Endothelial cell of hepatic sinusoid (primary cell): ENCODE measurements at regions not wholly inside any gene's neighbourhood (a gene's known extent, or its start where the extent isn't known, plus 50 kb on each side); places are given as distances from the start of the nearest gene placed in this dataset.

ENCODE experiments used
- in situ Hi-C: cut with HindIII; loops from 2 replicates; pipeline ENCODE4 v1.10.0; 2017; ENCODE audit warnings: low sequenced_read_pairs

DNA sequence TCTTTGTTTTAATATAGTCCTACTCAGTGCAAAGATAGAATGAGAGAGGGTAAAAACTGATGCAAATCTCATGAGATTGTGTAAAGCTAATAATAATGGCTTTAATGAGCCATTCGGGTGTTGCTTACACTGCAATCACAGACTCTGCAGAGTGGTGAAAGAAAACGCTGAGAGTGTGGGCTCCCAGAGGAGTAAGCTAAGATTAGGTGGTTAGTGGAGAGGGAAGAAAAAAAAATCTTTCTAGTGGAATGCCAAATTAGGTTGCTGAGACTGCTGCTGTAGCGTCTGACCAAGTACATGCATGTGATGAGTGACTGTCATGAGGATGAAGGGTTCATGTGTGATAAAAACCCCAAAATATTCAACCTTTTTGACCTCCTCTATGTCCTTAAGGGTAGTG is 645.9 kb upstream of the ADGRL4 start:
- in situ Hi-C loops: no loop called here

DNA sequence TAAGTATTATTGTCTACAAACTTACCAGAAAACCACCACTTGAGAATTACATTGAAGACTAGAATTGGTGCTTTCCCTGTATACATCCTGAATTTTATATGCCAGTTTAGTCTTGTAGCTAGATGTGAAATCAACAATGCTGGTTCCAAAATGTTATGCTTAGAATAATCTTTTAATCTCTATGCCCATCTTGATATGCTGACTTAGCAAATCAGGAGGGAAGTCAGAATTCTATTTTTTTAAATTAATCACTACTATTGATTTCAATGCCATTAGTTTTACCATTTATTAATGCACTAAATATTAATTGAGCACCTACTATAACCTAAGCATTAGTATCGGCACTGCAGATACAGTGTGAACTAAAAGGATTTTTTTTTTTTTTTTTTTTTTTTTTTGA is 641.6 kb upstream of the ADGRL4 start:
- in situ Hi-C loops: no loop called here

DNA sequence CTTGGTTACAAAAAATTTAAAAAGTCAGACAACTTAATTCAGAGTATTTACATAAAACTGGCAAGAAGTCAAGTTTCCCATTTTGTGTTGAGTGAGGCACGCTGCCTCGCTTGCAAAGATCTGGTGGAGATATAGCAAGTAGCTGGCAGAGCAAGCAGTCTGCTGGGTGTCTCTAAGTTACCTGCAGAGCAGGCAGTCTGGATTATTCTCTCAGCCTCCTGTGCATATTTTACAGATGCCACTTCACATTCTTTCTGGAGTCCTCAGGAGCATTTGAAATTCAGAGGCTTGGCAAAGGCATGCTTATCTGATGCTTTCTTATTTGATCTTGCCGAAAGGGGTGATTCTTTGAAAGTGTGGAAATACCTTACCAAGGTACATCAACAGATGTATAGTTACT is 640.4 kb upstream of the ADGRL4 start:
- in situ Hi-C loops: no loop called here

DNA sequence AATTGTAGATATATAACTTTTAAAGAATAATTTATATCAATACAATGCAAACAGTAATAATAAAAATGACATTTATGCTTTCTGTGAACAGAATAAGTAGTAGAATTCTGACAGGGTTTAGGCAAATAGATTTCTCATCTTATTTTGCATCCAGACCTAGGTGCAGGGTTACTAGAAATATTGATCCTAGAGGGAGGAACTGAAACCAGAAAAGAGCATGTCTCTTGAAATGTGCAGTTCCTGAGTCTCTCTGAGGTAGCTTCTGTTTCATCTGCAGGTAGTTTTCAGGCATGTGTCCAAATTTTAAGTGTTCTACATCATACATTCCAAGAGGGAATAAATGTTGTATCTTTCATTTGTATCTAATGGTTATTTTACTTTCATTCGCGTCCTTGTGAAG is 631.9 kb upstream of the ADGRL4 start:
- in situ Hi-C loops: no loop called here

DNA sequence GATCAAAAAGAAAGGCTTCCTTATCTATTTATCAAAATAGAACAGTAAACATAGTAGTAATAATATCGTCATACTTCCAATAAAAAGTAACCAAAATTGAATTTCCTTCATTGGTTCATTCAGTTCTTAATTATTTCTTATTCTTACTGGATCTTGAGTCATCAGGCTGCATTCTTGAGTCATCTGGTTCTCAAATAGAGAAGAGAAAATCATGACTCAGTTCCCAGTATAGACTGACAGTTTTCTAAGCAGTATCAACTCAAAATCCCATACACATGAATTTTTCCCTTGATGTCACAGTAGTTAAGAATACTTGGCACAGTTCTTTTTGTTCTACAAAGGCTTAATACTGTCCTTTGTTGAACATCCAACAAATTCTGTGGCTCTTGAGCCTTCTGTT is 626.9 kb upstream of the ADGRL4 start:
- in situ Hi-C loops: no loop called here

DNA sequence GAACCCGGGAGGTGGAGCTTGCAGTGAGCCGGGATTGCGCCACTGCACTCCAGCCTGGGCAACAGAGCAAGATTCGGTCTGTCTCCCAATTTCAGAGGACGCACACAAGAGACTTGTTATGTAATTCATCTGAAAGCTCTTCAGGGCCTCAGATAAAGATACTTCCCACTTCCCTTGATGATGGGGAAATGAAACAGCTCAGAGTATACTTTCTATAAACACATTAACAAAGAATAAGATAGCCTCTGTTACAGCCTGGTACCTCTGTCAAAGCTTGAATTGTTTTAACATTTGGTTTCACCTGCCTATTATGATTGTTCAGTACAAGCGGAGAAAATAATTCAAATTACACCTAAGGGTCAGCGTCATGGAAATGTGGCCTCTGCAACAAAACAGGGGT is 622.9 kb upstream of the ADGRL4 start:
- in situ Hi-C loops: no loop called here

DNA sequence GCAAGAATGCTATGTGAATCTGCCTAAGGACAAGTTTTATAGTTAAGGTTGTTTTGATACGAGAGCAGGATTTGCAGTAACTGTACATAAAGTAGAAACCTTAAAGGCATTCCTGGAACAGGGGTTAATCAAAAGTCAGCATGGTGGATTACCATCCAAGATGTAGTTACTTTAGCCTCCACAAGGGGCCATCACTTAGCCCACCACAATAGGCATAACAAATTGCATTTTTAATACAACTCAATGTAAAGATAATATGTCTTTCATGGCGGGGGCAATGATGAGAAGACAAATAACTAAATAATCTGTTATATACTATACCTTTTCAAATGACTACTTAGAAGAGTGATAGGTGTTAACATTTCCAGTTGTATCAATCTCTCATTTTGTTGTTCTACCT is 611.2 kb upstream of the ADGRL4 start:
- in situ Hi-C loops: no loop called here

DNA sequence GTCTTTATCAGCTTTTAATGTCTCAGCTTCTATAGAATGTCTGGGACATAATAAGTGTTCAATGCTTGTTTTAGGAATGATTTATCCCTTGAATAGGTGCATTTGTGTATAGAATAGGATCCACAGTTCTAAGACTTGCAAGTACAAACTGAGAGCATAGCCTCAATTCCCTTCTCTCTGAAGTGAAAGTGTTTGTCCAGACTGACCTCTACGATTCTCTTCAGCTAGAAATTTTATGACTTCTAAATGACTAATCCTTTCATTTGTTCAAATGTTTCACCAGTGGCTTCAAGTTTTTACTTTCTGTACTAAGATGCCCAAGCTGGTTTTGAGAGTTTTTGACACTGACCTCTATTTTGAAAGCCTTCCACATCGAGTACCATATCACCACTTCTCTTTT is 608.2 kb upstream of the ADGRL4 start:
- in situ Hi-C loops: no loop called here

DNA sequence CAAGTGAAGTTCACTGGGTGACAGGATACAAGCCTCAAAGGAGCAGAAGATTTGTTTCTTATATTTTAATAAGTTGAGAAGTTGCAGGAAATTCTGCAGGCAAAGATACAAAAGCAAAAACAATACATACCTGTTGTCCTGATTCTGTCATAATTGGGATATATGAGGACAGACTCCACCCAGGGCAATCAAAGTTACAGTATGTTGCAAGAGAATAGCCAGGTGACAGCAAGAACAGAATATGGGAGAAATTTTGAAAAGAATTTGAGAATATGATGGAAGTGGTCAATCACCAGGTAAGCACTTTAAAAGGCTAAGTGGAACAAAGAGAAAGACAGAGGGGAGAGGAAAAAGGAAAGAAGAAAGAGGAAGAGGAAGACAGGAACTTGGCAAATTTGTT is 607.6 kb upstream of the ADGRL4 start:
- in situ Hi-C loops: no loop called here

DNA sequence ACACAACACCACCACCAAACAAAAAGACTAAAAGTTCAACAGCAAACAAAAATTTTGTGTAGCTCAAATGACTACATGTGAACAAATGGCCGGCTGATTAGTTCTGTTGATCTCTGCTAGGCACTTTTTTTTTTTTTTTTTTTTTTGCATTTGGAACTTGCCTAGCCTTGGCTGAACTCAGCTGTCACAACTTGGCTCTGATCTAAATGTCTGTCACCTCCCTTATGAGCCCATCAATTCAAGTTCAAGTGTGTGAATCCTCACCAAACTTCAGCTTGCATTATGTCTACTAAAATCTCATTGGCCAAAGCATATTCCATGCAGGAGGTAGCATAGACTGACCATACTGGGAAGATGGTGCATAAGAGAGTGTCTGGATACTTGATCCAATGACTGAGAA is 606.5 kb upstream of the ADGRL4 start:
- in situ Hi-C loops: no loop called here

DNA sequence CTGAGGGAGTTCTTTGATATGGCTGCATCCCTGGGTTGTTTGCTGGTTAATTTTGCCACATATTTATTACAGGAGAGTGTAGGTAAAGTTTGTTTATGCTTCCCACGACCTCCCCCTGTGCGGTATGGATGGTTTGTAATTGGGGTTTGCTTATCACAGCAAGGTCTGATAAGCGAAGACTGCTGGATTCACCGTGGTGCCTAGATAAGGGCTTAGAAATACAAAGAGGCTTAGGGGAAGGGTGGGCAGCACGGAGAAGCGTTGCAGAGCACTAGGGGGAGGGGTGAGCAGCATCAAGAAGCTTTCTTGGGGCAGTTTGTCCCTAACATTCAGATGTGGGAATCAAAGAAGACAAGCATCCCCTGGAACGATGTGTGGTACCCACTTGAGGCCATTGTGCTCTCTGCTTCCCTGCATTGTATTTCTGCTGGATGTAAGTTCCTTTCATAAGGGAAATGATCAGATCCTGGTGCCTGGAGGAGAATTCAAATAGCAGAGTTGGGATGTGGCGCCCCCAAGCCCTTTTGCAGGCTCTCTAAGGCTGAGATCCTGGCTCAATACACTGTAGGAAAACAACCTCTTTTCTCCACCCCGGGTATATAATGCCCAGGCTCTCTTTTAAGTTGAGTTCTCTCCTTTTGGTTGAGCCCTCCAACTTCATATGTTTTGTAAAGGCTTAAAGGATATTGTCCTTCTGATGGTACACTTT is 598.1 kb upstream of the ADGRL4 start:
- in situ Hi-C loops: loop anchor here (5.0 kb wide), 1 partner anchor 68 kb away; no protein-coding TSS in a partner anchor

DNA sequence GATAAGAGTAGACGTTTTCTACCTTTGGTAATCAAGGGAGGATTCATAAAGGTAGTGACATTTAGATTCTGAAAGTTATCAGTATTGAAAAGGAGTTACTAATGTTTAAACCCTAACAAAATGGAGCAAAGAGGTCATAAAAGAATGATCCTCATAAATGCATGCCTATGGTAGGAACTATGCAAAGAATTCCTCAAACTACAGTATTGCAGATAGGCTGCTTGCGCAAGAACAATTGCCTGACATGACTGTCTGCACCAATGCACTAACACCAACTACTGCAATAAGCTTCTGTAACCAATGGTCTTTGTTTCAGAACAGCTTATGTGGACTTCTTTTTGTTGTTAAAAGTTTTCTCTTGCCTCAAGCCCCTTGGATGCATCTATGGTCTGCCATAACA is 597.3 kb upstream of the ADGRL4 start:
- in situ Hi-C loops: loop anchor here (5.0 kb wide), 1 partner anchor 68 kb away; no protein-coding TSS in a partner anchor

DNA sequence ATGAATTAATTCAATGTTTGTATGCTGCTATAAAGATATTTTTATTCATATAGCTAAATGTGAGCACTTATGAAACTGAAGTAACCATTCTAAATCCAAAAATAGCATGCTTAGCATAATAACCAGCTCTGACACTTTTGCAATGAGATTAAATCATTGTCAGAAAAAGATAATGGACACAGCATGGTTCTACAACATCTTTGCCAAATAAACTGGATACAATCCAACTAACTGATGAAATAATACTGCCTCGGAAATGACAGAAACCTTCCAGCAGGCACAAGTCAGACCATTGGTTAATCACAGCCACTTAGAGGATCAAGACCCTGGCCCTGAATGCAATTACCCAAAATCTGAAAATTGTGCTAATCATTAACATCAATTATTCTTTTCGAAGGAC is 592.7 kb upstream of the ADGRL4 start:
- in situ Hi-C loops: no loop called here

DNA sequence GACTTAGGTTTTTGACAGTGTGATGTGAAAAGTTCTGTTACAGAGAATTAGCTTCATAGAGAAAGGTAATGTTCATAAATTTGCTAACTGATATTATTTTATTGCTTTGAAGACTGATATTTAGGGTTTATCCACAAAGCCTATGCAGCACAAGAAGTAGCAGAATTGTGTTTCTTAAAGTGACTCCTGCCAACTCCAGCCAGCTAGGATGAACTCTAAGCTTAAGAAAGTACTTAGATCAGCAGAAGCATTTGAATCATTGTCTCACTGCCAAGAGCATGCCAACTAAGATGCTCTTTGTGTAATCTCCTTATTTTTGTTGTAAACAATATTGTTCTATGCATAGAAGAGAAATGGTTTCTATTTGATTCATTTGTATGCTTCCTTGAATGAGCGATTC is 589.4 kb upstream of the ADGRL4 start:
- in situ Hi-C loops: no loop called here

DNA sequence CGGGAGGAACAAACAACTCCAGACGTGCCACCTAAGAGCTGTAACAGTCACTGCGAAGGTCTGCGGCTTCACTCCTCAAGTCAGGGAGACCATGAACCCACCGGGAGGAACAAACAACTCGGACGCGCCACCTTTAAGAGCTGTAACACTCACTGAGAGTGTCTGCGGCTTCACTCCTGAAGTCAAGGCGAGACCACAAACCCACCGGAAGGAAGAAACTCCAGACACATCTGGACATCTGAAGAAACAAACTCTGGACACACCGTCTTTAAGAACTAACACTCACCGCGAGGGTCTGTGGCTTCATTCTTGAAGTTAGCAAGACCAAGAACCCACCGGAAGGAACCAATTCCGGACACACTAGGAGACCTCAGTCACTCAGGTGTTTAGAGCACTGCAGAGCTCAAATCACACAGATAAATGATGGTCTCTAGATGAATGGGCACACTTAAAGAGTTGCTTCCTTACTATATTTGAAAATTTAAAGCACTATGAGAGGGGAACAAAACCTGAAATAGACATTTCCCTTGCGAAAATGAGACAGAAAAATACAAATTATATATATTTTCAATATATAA is 587.7 kb upstream of the ADGRL4 start:
- in situ Hi-C loops: no loop called here

DNA sequence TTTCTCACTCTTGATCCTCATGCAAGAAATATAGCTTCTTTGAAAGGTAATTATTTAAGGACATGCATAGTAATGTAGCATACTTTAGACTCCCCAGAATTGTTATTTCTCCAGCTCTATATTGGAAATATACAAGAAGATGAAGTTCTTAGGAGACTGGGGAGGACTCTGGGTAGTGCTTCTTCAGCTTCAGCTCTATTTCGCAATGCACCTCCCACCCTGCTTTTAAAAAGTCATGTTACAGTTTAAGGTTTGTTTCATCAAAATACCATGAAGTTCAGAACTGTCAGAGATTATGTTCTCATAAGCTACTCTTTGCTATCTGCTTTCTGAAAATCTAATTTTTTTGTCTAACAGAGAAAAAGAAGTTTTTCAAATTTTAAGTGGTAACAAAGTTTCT is 586.2 kb upstream of the ADGRL4 start:
- in situ Hi-C loops: no loop called here

DNA sequence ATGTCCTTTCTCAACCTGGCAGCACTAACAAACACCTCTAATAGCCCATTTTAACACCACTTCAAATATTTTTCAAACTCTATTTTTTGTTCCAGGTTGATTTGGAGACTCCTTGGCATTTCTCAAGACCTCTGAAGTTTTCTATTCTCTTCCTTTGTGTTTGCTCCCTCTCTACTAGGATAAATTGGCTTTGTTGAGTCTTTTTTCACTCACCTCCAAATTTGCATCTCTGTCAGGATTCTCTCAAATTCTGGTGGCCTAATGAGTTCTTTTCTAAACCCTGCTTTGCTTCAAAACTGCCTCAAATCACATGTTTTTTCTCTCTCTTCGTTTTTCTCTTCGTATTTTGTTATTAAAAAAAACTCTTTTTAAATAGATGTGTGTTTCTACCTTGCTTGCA is 582.2 kb upstream of the ADGRL4 start:
- in situ Hi-C loops: no loop called here

DNA sequence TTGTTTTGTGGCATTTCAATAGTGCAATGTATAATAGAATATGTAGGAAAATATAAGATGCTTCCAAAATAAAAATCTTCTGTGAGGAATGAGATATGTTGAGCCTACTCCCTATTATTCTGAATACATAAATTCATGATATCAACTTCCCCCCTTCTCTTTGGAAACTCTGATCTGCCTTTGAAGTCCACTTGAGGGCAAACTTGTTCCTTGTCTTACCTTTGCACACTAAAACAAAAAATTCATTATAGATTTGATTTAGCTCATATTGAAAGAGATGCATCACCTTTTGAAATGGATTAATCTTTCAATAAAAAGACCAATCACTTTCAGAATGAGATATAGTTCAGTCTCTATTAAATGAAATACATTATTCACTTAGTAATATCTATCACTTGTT is 580.7 kb upstream of the ADGRL4 start:
- in situ Hi-C loops: no loop called here

DNA sequence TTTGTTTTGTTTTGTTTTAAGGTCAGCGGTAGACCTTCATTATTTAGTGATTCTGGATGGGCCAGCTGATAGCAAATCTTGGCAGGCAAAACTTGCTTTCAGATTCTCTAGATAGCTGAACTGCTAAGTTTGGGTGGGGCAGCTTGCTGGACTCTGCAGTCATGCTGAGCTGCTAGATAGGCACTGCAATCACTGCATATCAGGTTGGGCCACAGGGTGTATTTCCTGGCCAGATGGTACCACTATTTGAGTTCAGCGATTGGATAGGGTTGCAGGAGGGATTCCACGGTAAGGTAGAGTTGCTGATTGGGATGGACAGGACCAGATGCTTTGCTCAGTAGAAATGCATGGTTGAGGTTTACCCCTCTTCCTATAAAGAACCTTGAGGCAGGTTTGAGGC is 579.3 kb upstream of the ADGRL4 start:
- in situ Hi-C loops: no loop called here

DNA sequence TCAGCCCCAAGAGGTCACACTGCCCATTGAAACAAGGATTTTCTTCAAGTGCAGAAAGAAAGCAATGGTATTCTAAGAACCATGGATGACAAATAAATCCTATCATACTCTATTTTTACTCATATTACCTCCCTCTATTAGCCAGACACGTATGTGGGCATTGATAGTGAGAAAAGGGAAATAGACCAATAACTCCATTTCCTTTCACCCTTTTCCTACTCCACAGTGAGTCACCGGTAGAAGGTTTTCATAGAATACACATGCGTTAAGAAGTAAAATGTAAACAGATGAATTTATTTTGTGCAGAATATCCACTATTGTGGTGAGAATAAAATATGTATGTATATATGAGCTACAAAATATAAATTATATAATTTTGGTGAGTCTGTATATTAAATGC is 568.9 kb upstream of the ADGRL4 start:
- in situ Hi-C loops: no loop called here

DNA sequence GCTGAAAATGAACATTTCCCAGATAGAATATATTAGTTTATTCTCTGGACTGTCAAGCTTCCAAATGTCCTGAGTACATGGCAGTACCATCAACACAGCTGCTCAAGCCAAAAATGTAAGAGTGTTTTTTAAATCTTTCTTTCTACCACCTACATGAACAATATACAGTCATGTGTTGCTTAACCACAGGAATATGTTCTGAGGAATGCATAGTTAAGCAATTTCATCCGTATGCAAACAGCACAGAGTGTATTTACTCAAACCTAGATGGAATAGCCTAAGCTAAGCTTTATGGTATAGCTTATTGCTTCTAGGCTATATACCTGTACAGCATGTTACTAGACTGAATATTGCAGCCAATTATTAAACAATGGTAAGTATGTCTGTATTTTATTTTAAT is 561.9 kb upstream of the ADGRL4 start:
- in situ Hi-C loops: no loop called here

DNA sequence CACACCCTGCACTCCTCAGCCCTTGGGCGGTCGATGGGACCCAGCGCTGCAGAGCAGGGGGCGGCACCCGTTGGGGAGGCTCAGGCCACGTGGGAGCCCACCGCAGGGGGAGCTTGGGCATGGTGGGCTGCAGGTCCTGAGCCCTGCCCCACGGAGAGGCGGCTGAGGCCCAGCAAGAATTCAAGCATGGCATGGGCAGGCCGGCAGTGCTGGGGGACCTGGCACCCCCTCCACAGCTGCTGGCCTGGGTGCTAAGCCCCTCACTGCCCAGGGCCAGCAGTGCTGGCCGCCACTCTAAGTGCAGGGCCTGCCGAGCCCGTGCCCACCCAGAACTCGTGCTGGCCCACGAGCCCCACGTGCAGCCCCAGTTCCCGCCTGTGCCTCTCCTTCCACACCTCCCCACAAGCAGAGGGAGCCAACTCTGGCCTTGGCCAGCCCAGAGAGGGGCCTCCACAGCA is 555.0 kb upstream of the ADGRL4 start:
- in situ Hi-C loops: no loop called here

DNA sequence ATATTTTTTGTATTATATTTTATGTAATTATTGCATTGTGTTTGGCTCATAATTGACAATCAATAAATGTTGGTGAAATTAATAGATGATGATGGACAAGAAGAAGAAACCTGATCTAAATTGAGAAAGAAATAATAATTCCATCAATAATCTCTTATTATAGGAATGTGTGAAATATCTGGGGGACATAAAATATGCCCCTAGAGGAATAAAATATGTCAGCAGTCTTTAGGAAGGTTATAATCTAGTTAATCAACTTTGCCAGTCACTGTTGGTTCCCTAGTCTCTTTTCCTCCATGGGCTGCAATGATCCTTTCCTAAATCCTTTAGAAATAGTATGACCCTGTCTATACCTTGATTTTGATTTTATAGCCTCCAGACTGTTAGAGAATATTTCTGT is 549.7 kb upstream of the ADGRL4 start:
- in situ Hi-C loops: no loop called here
